Neural cell (in vitro differentiated cells): ENCODE measurements at regions not wholly inside any gene's neighbourhood (a gene's known extent, or its start where the extent isn't known, plus 50 kb on each side); places are given as distances from the start of the nearest gene placed in this dataset.

Experiments
- CTCF ChIP-seq: fragments of 450-650 bp; IDR thresholded peaks from 2 replicates; pipeline ENCODE4 v1.5.1; 2014; ENCODE audit warnings: antibody characterized with exemption, mild to moderate bottlenecking, moderate library complexity; ENCODE audit not compliant: poor library complexity, severe bottlenecking
- EP300 ChIP-seq: fragments of 450-650 bp; conservative IDR thresholded peaks from 2 replicates; pipeline ENCODE4 v1.6.1; 2014; ENCODE audit warnings: antibody characterized with exemption, mild to moderate bottlenecking, moderate library complexity; ENCODE audit not compliant: poor library complexity, severe bottlenecking
- EZH2 ChIP-seq: fragments of 200-600, 300-800 bp; shearing (Covaris generic), sonication (generic); IDR thresholded peaks from 2 replicates; pipeline ENCODE4 v1.6.1; 2014; ENCODE audit warnings: antibody characterized with exemption, low read length, borderline replicate concordance, mild to moderate bottlenecking; ENCODE audit not compliant: insufficient read depth, poor library complexity, severe bottlenecking
- MXI1 ChIP-seq: fragments of 450-650 bp; conservative IDR thresholded peaks from 2 replicates; pipeline ENCODE4 v1.6.1; 2014; ENCODE audit warnings: antibody characterized with exemption, mild to moderate bottlenecking; ENCODE audit not compliant: poor library complexity, severe bottlenecking
- POLR2AphosphoS5 ChIP-seq: IDR thresholded peaks from 2 replicates; pipeline ENCODE4 v1.6.1; 2012
- RAD21 ChIP-seq: fragments of 450-650 bp; conservative IDR thresholded peaks from 2 replicates; pipeline ENCODE4 v1.6.1; 2014; ENCODE audit warnings: antibody characterized with exemption, mild to moderate bottlenecking, moderate library complexity
- REST ChIP-seq: IDR thresholded peaks from 2 replicates; pipeline ENCODE4 v1.6.1; 2012; ENCODE audit warnings: borderline replicate concordance
- SMC3 ChIP-seq: fragments of 450-650 bp; conservative IDR thresholded peaks from 2 replicates; pipeline ENCODE4 v1.6.1; 2014; ENCODE audit warnings: antibody characterized with exemption, mild to moderate bottlenecking, moderate library complexity; ENCODE audit not compliant: poor library complexity
- TAF1 ChIP-seq: IDR thresholded peaks from 2 replicates; pipeline ENCODE4 v1.6.1; 2012; ENCODE audit warnings: low read depth

GRCh38 chr5:53170746-53171349, 61.3 kb upstream of the MOCS2 start:
- peak; percentile 85 for TF ChIP-seq CTCF
- TF ChIP-seq EP300: no peak
- peak; percentile 93 for TF ChIP-seq SMC3
- no peak for TF ChIP-seq REST
- no peak for TF ChIP-seq POLR2AphosphoS5
- no peak for TF ChIP-seq EZH2
- TF ChIP-seq MXI1: no peak
- peak; percentile 89 for TF ChIP-seq RAD21
- TF ChIP-seq TAF1: no peak
